Erythroblast (primary cell): ENCODE measurements at regions not wholly inside any gene's neighbourhood (a gene's known extent, or its start where the extent isn't known, plus 50 kb on each side); places are given as distances from the start of the nearest gene placed in this dataset.

ENCODE experiments used
- GATA1 ChIP-seq: IDR thresholded peaks from 2 replicates; pipeline ENCODE4 v1.6.1; 2011; ENCODE audit warnings: low read depth, mild to moderate bottlenecking, control low read depth, low read length, moderate library complexity
- POLR2A ChIP-seq: IDR thresholded peaks from 2 replicates; pipeline ENCODE4 v1.6.1; 2011; ENCODE audit warnings: mild to moderate bottlenecking, low read length

GRCh38 chr3:25191673-25192072 is 236.4 kb upstream of the RARB start:
- TF ChIP-seq POLR2A: no peak
- TF ChIP-seq GATA1: no peak
